ENCODE measurements at regions not wholly inside any gene's neighbourhood (a gene's known extent, or its start where the extent isn't known, plus 50 kb on each side); places are given as distances from the start of the nearest gene placed in this dataset.

GRCh38 chr14:95635051-95635450 is 51.2 kb upstream of the TCL1B start:
- intact Hi-C loops (cut with micrococcal nuclease), result no loop called here
- no peak for ATAC-seq
- Histone ChIP-seq H3K4me2 (ENCODE audit: insufficient read depth, low read length) (no peak overlapping the region), H3K36me3 (ENCODE audit: control insufficient read depth, insufficient read depth, low read length) (no peaks in the 10 kb centered on the region), H3K79me2 (ENCODE audit: control insufficient read depth, insufficient read depth, low read length) (no peaks in the 10 kb centered on the region), H4K20me1 (replicated peaks; ENCODE audit: control insufficient read depth, insufficient read depth, low read length) (no peaks in the 10 kb centered on the region), H3K27me3 (ENCODE audit: control insufficient read depth in 2 of 2, insufficient read depth in 2 of 2, low read length in 2 of 2) (no peaks in the 10 kb centered on the region), H3K9me1 (ENCODE audit: control insufficient read depth, insufficient read depth, low read length) (no peaks in the 10 kb centered on the region), H2AFZ (ENCODE audit: low read depth, low read length) (no peak overlapping the region), H3K4me3 (no peak overlapping the region), H3K27ac (ENCODE audit: extremely low read depth, low read depth, low read length) (no peak overlapping the region), H3K9ac (ENCODE audit: insufficient read depth in 1 of 2, low read depth in 2 of 2, low read length in 2 of 2) (no peak overlapping the region), H3K4me1 (replicated peaks in 1 of 2; ENCODE audit: control insufficient read depth in 2 of 2, insufficient read depth in 2 of 2, low read length in 2 of 2) (no peaks in the 10 kb centered on the region), H3K9me3 (replicated peaks; ENCODE audit: control insufficient read depth, insufficient read depth, low read depth, low read length) (no peaks in the 10 kb centered on the region)
- ChIA-PET CTCF (ENCODE audit: low intra/inter-chr PET ratio) (no interaction called here), POLR2A (no interaction called here)
- no peak for FAIRE-seq
- no peak for DNase-seq (ENCODE audit: extremely low read depth in 1 of 4, low spot score in 3 of 4)
- in situ Hi-C loops (cut with MboI), result no loop called here
- TF ChIP-seq TCF3 (CRISPR knock-in tag; IDR thresholded peaks at IDR 0.05) (no peak), PKNOX1 (IDR thresholded peaks at IDR 0.05) (no peak), E2F8 (IDR thresholded peaks at IDR 0.05; ENCODE audit: low read depth, partially characterized antibody) (no peak)
- BruUV-seq (replicated peaks), result no TSS peak

All from K562 (cell line).